NCI-H524 treated with DMSO at 0.1 percent for 48 hours (cell line): ENCODE measurements at regions not wholly inside any gene's neighbourhood (a gene's known extent, or its start where the extent isn't known, plus 50 kb on each side); places are given as distances from the start of the nearest gene placed in this dataset.
A peak's percentile ranks its signal among the peaks of the same experiment; 100 is the strongest.

ENCODE experiments used
- DNase-seq: peaks from one replicate; lab custom pipeline; 2025; lab: John Stamatoyannopoulos, UW

DNA sequence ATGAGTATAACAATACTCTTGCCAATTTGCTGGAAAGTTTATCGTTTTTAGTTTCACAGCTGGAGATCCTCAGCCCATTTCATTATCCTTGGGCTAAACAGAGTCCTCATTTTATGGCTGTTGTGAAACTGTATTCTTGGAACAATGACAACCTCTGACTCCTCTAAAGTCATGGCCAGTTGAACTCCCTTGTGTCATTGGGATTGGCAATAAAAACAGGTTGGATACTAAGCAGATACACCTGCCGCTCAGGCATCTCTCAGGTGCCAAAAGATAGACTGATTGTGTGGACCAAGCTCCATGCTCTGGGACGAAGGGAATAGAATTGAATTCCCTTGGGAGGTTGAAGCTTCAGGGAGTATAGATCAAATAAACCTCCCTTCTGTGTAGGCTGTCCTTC lies 182.2 kb downstream of the WDR11 start:
- no peak for DNase-seq

DNA sequence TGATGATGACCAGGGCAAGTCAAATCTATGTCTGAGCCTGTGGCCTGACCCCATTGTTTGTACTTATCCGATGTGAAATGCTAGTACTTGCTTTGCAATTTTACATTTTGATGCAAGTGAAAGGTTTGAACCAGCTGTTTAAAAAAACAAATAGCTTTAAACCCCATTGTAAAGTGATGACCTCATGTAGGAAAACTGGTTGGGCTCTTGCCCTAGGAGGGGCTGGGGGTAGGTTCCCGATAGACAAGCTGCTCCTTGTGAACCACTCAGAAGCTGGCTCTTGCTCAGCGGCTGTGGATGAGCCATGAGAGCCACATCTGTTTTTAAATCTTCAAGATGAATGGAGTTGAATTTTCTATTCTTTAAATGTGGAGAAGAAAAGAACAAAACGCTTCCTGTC lies 185.3 kb downstream of the WDR11 start:
- no peak for DNase-seq

DNA sequence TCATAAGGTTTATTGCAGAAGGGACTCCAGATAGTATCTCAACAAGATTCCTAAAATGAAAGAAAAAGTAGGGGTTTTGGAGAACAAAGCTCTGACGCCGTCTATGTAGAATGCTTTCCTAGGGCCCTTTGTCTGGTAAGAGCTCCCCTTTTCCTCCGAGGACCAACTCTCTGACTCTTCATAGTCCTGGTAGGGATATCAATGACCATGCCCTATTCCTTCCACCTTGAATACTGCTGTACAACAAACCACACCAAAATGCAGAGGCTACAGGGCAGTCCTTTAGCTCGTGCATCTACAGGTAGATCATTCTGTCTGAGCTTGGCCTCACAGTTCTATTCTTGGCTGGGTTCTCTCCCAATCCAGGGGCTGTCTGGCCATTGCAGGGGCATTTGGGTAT lies 190.3 kb downstream of the WDR11 start:
- DNase-seq: no peak

DNA sequence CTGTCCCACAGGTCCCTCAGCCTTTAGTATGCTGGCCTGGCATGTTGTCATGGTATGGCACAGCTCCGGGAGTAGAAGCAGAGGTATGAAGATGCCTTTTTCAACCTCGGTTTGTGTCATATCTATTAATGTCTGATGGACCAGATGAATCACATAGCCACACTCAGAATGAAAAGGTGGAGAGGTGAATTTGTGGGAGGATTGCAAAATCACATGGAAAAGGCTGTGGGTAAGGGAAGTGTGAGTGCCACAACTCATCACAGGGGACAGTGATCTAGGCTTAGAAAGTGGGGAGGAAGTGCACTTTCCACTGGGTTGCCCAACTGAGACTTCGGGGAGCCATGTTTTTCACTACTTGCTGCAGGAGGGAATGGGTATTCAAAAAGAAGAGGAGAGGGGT lies 190.7 kb downstream of the WDR11 start:
- no peak for DNase-seq

DNA sequence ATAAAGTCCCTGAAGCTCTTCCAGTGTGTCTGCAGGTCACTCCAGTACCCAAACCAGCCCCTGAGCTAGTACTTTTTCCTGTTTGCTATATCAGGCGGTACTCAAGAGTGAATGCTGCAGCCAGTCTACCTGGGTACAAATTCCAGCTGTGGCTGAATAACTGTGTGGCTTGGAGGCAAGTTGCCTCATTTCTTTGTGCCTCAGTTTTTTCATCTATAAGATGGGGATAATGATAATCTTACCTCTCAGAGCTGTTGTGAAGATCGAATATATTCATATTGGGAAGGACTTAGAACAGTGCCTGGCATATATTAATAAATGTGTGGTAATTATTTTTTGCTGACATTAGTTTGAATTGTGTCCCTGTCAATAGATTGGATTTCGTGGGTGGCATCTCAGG lies 191.2 kb downstream of the WDR11 start:
- no peak for DNase-seq

DNA sequence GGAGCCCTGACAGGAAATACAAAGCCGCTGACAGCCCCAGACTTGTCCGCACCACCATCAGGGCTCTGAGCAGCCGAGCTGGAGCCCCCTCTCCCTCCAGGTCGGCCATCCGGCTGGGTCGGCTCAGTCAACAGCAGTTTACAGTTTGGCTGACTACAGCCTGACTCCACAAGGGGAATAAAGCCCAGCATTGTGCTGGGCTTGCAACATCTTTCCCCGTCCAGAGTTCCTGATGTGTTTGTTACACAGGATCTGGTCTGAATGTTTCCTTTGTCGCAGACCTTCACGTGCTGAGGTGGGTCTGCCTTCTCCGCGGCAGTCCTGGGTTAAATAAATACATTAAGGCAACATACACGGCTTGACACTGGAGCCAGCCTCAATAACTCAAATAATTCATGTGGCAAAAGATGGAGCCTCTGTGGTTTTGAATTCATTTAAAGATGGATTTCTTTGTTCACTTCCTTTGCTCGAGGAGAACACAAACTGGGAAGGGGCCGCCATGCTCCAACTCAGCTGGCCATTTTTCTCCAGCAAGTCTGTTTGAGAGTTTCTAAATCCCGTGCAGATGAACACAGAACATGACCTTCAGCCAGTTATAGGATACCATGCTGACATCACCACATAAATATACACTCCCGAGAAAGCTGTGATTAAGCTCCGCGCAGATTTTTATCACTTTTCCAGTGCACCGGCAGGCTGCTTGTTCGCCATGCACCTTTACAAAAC lies 192.1 kb downstream of the WDR11 start:
- no peak for DNase-seq

DNA sequence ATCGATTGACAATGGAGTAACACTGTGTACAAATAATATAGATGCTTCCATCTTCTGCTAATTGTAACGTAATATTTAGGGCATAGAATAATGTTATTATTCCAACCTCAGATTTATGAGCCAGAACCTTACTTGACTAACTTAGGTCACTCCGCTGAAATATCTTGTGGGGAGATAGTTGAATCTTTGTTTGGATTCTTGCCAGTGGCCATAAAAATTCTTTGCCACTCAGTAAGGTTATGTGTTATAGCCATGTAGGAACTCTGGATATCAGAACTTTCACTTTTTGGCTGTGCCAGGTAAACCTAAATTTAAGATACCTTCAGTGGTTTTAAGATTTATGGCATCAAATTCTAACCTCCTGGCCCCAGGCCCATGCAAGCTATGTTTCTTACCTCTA lies 197.6 kb downstream of the WDR11 start:
- no peak for DNase-seq

DNA sequence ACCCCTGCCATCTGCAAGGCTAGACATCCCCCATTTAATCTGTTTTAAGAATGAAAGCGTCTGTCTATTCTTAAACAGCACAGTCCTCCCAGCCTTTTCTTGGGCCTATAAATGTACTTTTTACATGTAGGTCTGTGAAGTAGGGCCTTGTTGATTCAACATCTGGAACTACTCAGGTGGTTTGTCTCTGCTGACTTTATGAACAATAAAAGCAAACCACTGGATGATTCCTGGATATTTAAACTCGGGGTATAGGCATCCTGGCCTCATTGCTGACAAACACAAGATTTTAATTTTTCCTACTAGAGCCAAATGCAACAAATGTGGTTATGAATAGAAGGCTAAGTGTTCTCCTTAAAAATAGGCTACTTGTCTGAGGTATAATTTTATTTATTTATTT lies 198.3 kb downstream of the WDR11 start:
- DNase-seq: no peak

DNA sequence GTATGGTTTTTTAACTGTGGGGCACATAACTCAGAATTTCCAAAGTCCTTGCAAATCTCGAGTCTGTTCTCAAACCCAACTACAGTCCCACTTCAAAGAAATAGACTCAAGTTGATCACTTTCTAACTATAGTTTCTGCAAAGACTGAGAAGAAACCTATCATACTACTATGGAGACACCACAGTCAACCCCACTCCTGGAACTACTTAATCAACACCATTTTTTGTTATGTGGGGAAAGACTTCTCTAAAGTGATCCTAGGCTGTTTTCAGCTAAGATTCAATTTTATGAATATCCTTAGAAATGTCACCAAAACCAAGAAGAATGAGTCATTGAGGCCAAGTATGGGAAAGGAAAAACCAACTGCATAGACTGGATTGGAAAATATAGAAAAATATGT lies 198.8 kb downstream of the WDR11 start:
- DNase-seq: no peak

DNA sequence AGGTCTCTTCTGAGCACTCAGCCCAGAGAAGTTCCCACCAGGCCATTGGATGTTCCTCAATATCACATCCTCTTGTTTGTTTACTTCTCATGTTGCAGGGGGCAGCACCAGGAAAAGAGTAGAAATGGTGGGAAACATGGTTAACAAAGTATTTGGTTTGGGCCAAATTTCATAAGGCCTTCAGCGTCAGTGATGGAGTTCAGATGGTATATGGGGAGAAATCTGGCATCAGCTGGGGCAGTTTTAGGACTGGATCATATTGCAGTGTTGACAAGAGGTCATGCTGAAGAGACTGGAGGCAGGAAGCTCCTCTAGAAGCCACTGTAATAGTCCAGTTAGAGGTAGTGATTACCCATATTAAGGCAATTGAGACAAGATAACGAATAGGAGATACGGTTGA lies 200.0 kb downstream of the WDR11 start:
- no peak for DNase-seq

DNA sequence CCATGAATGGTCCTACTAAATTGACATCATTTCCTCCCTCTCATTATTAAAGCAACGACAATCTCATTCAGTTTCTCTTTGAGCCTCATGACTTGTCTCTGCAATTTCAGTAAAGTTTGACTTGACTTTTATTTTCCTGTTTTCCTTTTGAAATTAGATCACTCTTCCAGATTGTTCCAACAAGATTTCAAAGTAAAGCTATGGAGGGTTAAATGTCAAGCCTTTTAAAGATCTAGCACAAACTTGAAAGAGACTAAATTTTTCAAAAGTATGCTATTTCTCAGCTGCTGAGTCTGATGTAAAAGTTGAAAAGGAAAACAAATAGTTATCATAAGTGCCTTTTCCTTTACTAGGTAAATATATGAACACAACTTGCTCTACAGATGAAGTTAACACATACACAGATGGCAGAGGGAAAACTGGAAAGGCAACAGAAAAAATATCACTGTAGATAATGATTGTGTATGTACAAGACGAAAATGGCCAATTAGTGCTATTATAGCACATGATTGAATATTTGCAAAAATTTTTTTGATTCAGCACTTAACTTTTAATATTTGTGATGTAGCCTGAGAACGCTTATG lies 200.6 kb downstream of the WDR11 start:
- no peak for DNase-seq

DNA sequence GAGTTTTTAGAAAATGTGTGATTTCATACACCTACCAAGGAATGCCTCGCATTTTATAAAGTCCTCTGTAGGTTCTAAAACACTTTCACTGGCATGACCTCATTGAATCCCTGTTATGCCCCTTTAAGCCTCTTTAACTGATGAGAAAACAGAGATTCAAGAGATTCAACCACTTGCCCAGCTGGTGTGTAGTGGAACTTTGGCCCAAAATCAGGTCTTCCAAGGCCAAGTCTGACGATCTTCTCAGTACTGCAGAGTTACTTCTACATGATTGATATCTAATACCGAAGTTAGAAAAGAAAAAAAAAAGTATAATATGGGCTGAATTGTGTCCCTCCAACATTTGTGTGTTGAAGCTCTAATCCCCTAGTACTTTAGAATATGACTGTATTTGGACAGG lies 202.0 kb downstream of the WDR11 start:
- DNase-seq: no peak

DNA sequence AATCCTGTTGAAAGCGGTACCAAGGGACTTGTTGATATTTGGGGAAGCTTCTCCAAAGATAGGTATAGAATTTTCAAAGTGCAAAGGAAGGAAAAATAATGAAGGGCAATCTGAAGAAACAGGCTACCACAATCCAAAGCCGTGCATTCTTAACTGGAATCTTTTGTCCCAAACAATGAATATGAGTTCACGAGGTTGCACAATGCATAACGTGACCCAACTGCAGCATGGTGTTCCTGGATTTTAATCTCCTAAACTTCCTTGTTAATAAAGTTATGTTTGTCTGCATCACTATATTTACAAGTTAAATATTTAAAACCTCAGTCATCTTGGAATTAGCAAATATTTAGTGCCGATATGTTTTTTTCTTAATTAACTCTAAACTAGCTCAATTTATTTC lies 203.7 kb downstream of the WDR11 start:
- DNase-seq: no peak

DNA sequence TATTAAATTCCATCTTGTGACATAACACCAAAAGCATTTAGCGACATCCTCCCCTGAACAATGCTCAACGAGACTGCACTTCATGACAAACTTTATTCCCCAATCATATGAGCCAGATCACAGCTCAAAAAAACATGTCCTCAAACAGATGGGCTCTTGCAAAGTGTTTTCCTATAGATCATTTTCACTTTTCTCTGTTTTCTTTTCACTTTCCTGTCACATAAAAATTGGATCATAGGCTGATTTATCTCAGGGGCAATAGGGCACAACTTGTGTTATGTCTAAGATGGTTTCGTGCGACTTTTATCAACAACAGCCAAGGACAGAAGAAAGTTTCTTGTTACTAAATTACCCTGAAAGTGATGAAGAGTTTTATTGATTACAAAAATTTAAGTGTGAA lies 206.1 kb downstream of the WDR11 start:
- peak; percentile 6 for DNase-seq

DNA sequence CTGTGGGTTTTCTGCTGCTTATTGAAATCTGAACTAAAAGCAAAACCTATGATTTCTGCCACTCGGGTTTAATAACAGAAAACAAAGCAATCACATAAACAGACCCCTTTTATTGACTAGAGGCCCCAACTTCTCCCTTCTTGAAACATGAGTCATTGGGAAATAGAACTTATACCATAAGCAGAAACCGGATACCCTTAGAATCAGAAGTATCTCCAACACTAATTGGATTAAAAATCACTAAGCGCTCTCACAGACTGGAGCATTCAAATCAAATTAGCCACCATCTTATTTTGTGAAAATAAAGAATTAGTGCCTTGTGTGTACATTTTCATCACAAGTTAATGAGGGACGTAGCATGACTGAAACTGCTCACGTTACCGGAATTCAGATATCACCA lies 206.9 kb downstream of the WDR11 start:
- peak; percentile 54 for DNase-seq

DNA sequence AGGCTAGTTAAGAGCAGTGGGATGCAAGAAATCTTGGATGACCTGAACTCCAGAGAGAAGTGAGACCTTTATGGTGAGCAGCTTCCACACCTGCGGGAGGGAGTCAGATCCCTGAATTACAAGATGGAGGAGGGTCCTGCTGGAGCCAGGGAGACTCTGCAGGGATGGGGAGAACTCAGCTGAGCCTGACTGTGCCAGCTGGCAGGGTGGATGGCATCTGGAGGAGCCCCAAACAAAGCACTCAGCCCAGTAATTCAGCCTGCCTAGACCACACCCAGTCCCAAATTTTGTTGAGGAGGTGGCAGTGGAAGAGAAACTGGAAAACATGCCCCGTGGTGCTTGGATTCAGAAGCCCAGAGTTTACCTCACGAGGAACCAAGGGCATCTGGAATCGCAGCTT lies 208.2 kb downstream of the WDR11 start:
- peak; percentile 14 for DNase-seq

DNA sequence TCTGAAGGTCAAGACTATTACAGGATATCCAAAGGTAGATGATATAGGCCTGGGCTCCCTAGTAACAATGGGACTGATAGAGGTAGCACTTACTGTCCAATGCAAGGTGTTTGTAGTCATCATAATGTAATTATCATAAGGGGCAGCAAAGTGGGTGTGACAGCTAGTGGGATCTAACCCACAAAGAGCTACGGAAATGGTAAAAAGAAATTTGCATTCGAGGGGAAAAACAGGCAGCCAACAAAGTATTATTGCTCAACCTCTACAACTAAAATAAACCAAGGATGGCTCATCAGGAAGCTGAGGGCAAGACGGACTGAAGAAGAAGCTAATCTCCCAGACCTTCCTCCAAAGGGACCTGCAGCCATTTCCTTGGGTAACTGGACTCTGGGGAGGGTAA lies 211.0 kb downstream of the WDR11 start:
- DNase-seq: no peak

DNA sequence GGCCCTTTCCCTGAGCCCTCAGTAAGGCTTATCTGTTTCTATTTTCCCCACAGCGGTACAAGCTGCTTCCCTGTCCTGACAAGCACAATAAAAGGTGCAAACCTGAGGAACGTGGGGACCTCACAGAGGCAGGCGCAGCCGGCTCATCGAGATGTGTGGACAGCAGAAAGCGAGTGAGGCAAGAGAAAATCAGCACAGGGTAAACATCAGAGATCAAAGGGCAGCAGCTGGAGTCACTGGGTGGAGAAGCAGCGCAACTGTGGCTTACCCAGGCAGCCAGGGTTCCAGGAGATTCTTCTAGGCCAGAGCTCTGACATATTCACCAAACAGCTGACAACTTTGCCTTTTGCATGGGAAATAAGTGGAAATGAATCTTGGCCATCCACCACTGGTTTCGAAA lies 212.6 kb downstream of the WDR11 start:
- DNase-seq: no peak

DNA sequence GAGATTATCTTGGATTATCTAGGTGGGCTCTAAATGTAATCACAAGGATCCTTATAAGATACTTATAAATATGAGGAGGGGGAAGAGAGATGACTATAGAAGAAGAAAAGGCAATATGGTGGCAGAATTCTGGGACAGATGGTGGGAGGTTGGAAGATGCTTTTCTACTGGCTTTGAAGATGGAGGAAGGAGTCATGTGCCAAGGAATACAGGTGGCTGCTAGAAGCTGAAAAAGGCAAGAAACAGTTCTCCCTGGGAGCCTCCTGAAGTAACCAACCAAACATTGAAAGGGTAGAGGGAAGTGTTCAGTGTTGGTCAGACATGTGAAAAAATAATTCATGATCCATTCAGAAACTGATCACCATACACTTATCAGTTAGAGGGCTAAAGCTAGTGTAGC lies 213.3 kb downstream of the WDR11 start:
- DNase-seq: peak; percentile 66

DNA sequence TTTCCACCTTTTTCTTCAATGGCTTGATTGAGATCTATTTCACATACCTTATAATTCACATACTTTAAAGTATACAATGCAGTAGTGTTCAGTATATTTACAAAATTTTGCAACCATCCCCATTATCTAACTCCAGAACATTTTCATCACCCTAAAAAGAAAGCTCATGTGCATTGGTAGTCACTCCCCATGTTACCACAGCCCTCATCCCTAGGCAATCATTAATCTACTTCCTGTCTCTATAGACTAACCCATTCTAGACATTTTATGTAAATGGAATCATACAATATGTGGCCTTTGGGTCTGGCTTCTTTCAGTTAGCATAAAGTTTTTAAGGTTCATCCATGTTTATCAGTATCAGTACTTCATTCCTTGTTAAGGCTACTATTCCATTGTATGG lies 214.2 kb downstream of the WDR11 start:
- no peak for DNase-seq

DNA sequence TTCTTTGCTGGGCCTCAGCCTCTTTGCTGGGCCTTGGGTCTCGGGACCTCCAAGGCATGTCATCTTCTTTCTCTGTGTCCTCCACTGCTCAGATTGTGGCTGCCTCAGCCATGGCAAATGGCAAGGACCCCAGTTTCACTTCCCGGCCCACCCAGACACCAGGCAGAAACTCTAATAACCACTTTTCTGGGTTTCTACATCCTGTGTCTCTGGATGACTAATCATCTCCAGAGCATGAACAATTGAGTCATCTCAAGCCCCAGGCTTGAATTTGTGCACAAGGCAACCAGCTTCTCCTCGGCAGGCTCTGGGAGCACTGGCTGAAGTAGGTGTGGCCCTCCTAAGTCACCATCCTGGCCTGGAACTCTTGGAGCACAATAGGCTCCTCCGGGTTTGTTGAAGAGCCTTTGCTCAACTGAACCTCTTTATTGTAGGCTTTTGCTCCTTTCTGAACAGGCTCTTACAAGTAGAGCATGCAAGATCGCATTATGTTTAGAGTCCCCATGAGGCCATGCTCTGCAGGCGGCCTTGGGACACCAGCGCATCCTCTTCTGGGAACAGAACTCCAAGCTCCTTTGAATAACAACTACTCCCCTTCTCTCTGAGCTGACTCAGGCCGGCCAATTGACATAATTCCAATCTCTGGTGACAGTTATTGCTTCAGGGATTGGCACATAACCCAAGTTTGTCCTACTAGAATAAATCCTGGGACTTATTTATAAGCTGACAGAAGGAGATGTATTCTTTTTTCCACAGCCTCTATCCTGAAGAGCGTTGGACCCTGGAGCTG lies 218.1 kb downstream of the WDR11 start:
- DNase-seq: no peak

DNA sequence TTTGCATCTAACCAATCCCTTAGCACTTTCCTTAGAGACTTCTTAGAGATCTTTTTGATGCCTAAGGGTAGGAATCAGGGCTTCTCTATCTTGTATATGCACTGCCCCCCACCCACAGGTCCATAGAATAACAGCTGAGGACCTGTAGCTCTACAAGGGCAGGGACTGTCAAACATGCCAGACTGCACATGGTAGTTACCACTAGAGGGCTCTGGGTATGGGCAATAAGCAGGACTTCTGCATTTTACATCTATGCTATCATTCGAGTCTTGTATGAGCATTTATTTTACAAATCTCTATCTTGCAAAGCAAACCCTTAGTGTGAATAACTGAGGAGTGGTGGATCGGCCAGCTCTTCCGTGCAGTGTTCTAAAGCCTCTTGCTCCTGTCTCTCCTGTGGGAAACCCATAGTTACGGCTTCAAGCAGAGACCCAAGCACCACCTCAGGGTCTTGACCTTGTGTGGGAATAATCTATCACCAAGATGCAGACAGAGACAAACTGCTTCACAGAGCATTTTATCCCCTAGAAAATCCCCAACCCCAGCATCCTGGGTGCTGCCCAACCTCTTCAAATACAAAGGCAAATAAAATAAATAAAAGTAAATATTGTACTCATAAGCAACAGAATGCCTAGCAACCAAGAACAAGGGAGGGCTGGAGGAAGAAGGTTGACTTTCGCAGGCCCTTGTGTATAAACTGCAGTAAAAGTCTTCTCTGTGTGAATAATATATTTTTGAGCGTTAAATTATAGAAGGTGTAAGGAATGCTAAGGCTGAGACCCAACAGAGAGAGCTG lies 219.3 kb downstream of the WDR11 start:
- DNase-seq: no peak

DNA sequence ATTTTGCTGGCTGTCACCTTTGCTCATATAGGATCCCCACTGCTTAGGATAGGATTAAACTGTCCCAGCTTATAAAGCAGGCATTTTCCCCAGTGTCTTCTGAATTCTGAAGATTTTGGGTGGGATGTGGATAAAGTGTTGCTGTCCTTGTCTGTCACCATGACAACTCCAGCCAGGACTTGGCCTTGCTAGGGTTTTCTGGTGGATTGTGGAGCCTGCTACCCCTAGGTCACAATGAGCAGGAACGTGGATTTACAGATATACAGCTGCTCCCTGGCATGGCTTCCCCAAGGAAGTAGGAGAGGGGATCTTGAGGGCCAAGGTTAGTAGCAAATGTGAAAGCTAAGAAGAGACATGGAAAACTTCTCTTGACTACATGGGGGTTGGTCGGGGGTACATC lies 220.7 kb downstream of the WDR11 start:
- DNase-seq: no peak
